Fibroblast of lung (primary cell): ENCODE measurements at regions not wholly inside any gene's neighbourhood (a gene's known extent, or its start where the extent isn't known, plus 50 kb on each side); places are given as distances from the start of the nearest gene placed in this dataset.

Experiments used
- DNase-seq, 2 donors: peaks; one replicate each; pipeline versions ENCODE4 v3.0.0 to v3.0.0-alpha.2; 2010; ENCODE audit warnings: low read depth in 2 of 2
- H2AFZ ChIP-seq: 2 replicates; pipeline ENCODE4 v1.5.1; 2012; ENCODE audit warnings: low read length, control low read depth, inconsistent platforms
- H3K27ac ChIP-seq: 2 replicates; pipeline ENCODE4 v1.5.1; 2011; ENCODE audit warnings: low read length, control low read depth; ENCODE audit not compliant: insufficient read depth
- H3K27me3 ChIP-seq: 2 replicates; pipeline ENCODE4 v1.5.1; 2011; ENCODE audit warnings: mild to moderate bottlenecking, low read length; ENCODE audit not compliant: control insufficient read depth, insufficient read depth
- H3K36me3 ChIP-seq: 2 replicates; pipeline ENCODE4 v1.5.1; 2011; ENCODE audit warnings: low read length; ENCODE audit not compliant: control insufficient read depth, insufficient read depth
- H3K4me1 ChIP-seq: 2 replicates; pipeline ENCODE4 v1.5.1; 2011; ENCODE audit warnings: low read length; ENCODE audit not compliant: control insufficient read depth, insufficient read depth; ENCODE audit errors: extremely low read depth
- H3K4me2 ChIP-seq: 2 replicates; pipeline ENCODE4 v1.5.1; 2011; ENCODE audit warnings: low read length, control low read depth; ENCODE audit not compliant: insufficient read depth; ENCODE audit errors: extremely low read depth
- H3K4me3 ChIP-seq, 4 experiments: fragments of 200-600 bp in 1 of 4; sonication (generic) in 1 of 4; replicated peaks in 1 of 4; 2 replicates each; pipeline ENCODE4 v1.5.1; 2011 to 2016; ENCODE audit warnings: low read length in 4 of 4, low read depth in 3 of 4, mild to moderate bottlenecking in 3 of 4, control low read depth in 2 of 4, inconsistent platforms in 1 of 4, mixed read lengths in 1 of 4; ENCODE audit not compliant: insufficient read depth in 1 of 4; ENCODE audit errors: control extremely low read depth in 1 of 4
- H3K79me2 ChIP-seq: 2 replicates; pipeline ENCODE4 v1.5.1; 2012; ENCODE audit warnings: mild to moderate bottlenecking, low read length, inconsistent platforms; ENCODE audit not compliant: control insufficient read depth, insufficient read depth
- H3K9ac ChIP-seq: 2 replicates; pipeline ENCODE4 v1.5.1; 2011; ENCODE audit warnings: mild to moderate bottlenecking, low read length, control low read depth; ENCODE audit not compliant: insufficient read depth
- H3K9me3 ChIP-seq: 2 replicates; pipeline ENCODE4 v1.5.1; 2012; ENCODE audit warnings: low read depth, low read length; ENCODE audit not compliant: control insufficient read depth, insufficient read depth
- H4K20me1 ChIP-seq: 2 replicates; pipeline ENCODE4 v1.5.1; 2011; ENCODE audit warnings: low read length; ENCODE audit not compliant: control insufficient read depth, insufficient read depth; ENCODE audit errors: extremely low read depth
- EZH2 ChIP-seq: IDR thresholded peaks from 2 replicates; pipeline ENCODE4 v1.5.1; 2012; ENCODE audit warnings: low read length, control low read depth, mild to moderate bottlenecking; ENCODE audit errors: missing control alignments
- TF ChIP-seq, protein P1 (sequence below), 2 donors: IDR thresholded peaks in 1 of 2; conservative IDR thresholded peaks in 1 of 2; 1 replicate in 1 of 2; 2 replicates in 1 of 2; pipeline ENCODE4 v1.5.1; 2011 to 2012; ENCODE audit warnings: low read length in 2 of 2, control low read depth in 1 of 2, inconsistent platforms in 1 of 2, low read depth in 1 of 2, mild to moderate bottlenecking in 1 of 2

DNA sequence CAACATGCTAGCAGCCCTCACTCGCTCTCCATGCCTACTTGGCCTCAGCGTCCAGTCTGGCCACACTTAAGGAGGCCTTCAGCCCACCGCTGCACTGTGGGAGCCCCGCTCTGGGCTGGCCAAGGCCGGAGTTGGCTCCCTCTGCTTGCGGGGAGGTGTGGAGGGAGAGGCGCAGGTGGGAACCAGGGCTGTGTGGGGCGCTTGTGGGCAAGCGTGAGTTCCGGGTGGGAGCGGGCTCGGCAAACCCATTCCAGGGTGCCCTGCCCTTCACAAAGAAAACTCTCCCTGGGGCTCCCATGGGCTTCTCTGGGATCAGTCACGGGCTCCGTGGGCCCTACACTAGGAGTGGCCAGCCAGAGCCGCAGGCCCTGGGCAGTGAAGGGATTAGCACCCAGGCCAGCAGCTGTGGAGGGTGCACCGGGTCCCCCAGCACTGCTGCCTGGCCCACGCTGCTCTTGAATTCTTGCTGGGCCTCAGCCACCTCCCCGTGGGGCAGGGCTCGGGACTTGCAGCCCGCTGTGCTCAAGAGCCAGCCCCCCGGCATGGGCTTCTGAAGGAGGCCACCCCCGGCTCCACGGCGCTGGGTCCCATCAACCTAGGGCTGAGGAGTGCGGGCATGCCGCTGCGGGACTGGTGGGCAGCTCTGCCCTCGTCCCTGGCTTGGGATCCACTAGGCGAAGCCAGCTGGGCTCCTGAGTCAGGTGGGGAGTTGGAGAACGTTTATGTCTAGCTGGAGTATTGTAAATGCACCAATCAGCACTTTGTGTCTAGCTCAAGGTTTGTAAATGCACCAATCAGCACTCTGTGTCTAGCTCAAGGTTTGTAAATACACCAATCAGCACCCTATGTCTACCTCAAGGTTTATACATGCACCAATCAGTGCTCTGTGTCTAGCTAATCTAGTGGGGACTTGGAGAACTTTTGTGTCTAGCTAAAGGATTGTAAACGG is 273.6 kb upstream of the SULF2 start:
- no peaks in the 10 kb centered on the region for H3K36me3 ChIP-seq
- H3K9ac ChIP-seq, result no peak overlapping the region
- no peaks in the 10 kb centered on the region for H3K27me3 ChIP-seq
- no peak overlapping the region for H2AFZ ChIP-seq
- H3K4me2 ChIP-seq, result no peak overlapping the region
- H4K20me1 ChIP-seq, result no peaks in the 10 kb centered on the region
- no peak overlapping the region for H3K4me3 ChIP-seq
- no peaks in the 10 kb centered on the region for H3K9me3 ChIP-seq
- no peaks in the 10 kb centered on the region for H3K79me2 ChIP-seq
- no peak for TF ChIP-seq EZH2
- TF ChIP-seq, protein P1, sequence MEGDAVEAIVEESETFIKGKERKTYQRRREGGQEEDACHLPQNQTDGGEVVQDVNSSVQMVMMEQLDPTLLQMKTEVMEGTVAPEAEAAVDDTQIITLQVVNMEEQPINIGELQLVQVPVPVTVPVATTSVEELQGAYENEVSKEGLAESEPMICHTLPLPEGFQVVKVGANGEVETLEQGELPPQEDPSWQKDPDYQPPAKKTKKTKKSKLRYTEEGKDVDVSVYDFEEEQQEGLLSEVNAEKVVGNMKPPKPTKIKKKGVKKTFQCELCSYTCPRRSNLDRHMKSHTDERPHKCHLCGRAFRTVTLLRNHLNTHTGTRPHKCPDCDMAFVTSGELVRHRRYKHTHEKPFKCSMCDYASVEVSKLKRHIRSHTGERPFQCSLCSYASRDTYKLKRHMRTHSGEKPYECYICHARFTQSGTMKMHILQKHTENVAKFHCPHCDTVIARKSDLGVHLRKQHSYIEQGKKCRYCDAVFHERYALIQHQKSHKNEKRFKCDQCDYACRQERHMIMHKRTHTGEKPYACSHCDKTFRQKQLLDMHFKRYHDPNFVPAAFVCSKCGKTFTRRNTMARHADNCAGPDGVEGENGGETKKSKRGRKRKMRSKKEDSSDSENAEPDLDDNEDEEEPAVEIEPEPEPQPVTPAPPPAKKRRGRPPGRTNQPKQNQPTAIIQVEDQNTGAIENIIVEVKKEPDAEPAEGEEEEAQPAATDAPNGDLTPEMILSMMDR (conservative IDR thresholded peaks at IDR 0.05 in 1 of 2, IDR thresholded peaks at IDR 0.05 in 1 of 2; ENCODE audit: low read depth in 1 of 2, low read length in 2 of 2), result no peak
- no peak overlapping the region for H3K27ac ChIP-seq
- H3K4me1 ChIP-seq, result no peaks in the 10 kb centered on the region
- no peak for DNase-seq

DNA sequence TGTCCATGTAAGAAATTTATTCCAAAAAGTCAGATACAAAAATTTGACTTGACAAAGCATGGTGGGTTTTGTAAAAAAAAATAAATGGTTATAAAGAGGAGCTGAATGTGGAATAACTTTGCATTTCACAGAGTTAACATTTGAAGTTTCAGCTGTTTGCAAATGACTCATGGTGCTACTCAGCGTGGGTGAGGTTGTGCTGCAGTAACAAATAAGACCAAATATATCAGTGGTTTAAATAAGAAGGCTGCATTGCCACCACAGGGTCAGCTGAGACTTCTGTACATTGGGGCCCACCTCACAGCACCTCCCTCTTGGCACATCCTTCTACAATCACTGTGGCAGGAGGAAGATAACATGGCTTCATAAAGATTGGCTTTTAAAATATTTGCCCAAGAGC is 272.5 kb upstream of the SULF2 start:
- H3K4me2 ChIP-seq, result no peak overlapping the region
- no peaks in the 10 kb centered on the region for H3K79me2 ChIP-seq
- H4K20me1 ChIP-seq, result no peaks in the 10 kb centered on the region
- H3K4me3 ChIP-seq, result no peak overlapping the region
- H3K27me3 ChIP-seq, result no peaks in the 10 kb centered on the region
- no peak overlapping the region for H3K27ac ChIP-seq
- TF ChIP-seq EZH2, result no peak
- TF ChIP-seq, protein P1 (conservative IDR thresholded peaks at IDR 0.05 in 1 of 2, IDR thresholded peaks at IDR 0.05 in 1 of 2; ENCODE audit: low read depth in 1 of 2, low read length in 2 of 2), result no peak
- no peak overlapping the region for H3K9ac ChIP-seq
- H2AFZ ChIP-seq, result no peak overlapping the region
- DNase-seq, result no peak
- H3K9me3 ChIP-seq, result no peaks in the 10 kb centered on the region
- H3K36me3 ChIP-seq, result no peaks in the 10 kb centered on the region
- H3K4me1 ChIP-seq, result no peaks in the 10 kb centered on the region

DNA sequence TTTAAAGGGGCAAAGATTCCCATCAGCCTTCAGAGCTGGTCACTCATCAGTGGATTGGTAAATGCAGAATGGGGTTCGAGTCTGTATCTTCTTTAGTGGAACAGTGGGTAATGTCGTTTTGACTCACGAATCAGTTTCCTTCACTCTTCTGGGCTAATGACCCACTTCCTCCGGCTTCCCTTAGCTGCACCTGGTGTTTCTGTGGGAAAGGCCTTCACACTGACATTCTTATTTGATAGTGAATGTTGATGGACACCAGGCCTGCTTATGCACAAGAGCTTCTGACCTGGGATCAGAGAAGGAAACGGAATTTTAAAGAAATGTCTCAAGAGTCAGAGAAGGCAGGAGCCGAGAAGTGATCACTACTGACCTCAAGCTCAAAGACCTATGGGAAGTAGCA is 272.0 kb upstream of the SULF2 start:
- no peaks in the 10 kb centered on the region for H3K36me3 ChIP-seq
- no peaks in the 10 kb centered on the region for H3K79me2 ChIP-seq
- H3K27me3 ChIP-seq, result no peaks in the 10 kb centered on the region
- H3K9me3 ChIP-seq, result no peaks in the 10 kb centered on the region
- no peak overlapping the region for H3K4me2 ChIP-seq
- H2AFZ ChIP-seq, result no peak overlapping the region
- H3K4me3 ChIP-seq, result no peak overlapping the region
- H3K9ac ChIP-seq, result no peak overlapping the region
- no peaks in the 10 kb centered on the region for H4K20me1 ChIP-seq
- DNase-seq, result no peak
- TF ChIP-seq, protein P1 (conservative IDR thresholded peaks at IDR 0.05 in 1 of 2, IDR thresholded peaks at IDR 0.05 in 1 of 2; ENCODE audit: low read depth in 1 of 2, low read length in 2 of 2), result no peak
- TF ChIP-seq EZH2, result no peak
- no peak overlapping the region for H3K27ac ChIP-seq
- H3K4me1 ChIP-seq, result no peaks in the 10 kb centered on the region
